HG03095 (cell line): ENCODE measurements at regions not wholly inside any gene's neighbourhood (a gene's known extent, or its start where the extent isn't known, plus 50 kb on each side); places are given as distances from the start of the nearest gene placed in this dataset.
"Not testable (repeated sequence)": the region's sequence is repeated elsewhere in the genome, so short reads cannot be mapped to it uniquely, and the experiment has no call there.

Experiments used
- ATAC-seq: cut with Tn5 transposase; IDR thresholded peaks from one replicate; pipeline ENCODE4 v1.9.1; 2021; ENCODE audit warnings: moderate library complexity; ENCODE audit not compliant: unreplicated experiment

DNA sequence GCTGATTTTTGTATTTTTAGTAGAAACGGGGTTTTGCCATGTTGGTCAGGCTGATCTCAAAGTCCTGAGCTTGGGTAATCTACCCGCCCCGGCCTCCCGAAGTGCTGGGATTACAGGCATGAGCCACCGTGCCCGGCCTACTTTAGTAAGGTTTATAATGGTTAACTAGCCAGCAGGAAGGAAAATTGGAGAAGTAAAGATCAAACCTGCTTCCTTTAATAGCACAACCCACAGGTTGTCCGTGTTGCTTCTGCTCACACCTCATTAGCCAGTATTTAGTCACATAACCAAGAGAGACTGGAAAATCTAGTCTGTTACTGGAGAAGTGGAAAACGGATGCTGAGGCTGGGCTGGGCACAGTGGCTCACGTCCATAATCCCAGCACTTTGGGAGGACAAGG lies 51.9 kb upstream of the TBL1XR1 start:
- ATAC-seq, result no peak

- no peak for ATAC-seq
Measured at GRCh38 chr3:177250151-177250550, 52.9 kb upstream of the TBL1XR1 start.

- no peak for ATAC-seq
Measured at GRCh38 chr3:177251755-177252154, 54.5 kb upstream of the TBL1XR1 start.

DNA sequence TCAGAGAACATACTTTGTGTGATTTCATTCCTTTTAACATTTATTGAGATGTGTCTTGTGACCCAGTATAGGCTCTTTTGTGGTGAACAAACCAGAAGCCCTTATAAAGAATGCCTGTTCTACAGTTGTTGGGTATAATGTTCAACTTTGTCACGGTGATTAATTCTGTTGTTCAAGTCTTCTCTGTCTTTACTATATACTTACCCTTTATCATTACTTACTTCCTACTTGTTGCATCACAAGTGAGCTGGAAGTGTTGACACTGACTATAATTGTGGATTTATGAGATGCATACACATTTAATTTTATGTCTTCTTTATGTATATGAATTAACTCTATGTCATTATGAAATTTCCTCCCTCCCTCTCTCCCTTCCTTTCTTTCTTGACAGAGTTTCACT lies 59.7 kb upstream of the TBL1XR1 start:
- ATAC-seq, result no peak

DNA sequence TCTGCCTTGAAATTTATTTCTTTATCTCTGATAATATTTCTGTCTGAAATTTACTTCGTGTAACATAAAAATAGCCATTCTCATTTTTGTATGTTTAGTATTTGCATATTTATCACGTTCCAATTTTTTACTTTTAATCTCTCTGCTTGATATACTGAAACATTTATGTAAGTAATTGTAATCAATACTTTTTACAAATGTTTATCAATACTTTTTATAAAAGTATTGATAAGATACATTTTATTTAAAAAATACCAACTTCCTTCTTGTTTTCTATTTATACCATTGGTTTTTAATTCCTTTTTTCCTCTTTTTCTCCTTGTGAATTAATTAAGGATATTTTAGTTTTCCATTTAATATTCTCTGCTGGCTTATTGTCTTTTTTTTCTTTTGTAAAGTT lies 60.3 kb upstream of the TBL1XR1 start:
- no peak for ATAC-seq

DNA sequence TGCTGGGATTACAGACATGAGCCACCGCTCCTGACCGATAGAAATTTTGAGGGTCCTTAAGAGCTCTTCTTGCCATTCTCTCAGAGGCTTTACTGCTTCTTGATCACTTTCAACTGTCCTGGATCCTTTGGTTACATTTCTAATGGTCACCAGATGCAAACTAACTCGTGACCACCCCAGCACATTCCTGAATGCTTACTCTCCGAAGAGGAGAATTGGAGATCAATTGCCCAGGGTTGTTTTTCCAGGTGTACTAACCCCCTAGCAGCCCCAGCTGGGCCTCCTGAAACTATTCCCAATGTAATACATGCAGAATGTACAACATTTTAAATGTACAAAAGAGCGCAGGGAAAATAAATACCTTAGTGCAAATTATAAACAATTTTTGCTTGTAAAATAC lies 65.1 kb upstream of the TBL1XR1 start:
- ATAC-seq, result no peak

- peak; percentile 60 for ATAC-seq
Measured at GRCh38 chr3:177263615-177264368, 66.5 kb upstream of the TBL1XR1 start.

GRCh38 chr3:177271811-177272501 lies 74.7 kb upstream of the TBL1XR1 start:
- not testable (repeated sequence) for ATAC-seq

DNA sequence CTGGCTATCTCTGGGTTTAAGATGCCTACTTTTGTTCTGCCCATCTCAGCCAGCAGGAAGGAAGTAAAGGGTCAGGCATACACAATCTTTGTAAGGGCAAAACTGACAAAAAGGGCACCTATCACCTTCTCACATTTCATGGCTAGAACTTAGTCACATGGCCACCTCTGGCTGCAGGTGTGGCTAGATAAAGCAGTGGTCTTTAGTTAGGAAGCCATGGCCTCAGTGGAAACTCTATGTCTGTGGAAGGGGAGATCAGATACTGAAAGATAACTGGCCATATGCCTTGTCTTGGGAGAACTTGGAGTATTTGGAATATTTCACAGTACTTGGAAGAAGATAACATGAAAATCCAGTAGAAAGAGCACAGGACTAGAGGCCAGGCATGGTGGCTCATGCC lies 80.7 kb upstream of the TBL1XR1 start:
- no peak for ATAC-seq

- ATAC-seq, result no peak
Measured at GRCh38 chr3:177279118-177279815, 82.0 kb upstream of the TBL1XR1 start.

- ATAC-seq, result no peak
Measured at GRCh38 chr3:177281292-177282118, 84.2 kb upstream of the TBL1XR1 start.

DNA sequence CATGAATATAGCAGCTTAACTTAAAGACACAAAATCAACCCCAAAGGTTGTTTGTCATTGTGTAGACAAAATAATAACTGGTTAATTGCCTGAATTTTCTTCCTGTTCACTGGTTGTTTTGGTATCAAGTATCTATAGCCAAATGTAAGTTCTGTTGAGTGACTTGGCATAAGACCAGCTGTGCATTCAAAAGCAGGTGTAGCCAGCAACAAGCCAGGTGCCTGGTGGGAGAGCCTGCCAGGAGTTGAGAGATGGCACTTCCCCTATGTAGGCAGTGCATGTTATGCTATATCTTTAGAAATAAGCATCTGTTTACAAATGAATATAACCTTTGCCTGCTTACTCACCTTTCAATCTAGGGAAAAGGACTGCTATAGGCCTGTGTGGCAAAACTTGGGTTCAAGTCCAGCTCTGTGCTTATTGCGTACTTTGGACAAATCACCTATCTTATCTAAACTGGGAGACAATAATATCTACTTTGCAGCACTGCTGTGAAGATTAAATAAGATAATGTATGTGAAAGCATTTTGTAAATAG lies 84.9 kb upstream of the TBL1XR1 start:
- no peak for ATAC-seq

DNA sequence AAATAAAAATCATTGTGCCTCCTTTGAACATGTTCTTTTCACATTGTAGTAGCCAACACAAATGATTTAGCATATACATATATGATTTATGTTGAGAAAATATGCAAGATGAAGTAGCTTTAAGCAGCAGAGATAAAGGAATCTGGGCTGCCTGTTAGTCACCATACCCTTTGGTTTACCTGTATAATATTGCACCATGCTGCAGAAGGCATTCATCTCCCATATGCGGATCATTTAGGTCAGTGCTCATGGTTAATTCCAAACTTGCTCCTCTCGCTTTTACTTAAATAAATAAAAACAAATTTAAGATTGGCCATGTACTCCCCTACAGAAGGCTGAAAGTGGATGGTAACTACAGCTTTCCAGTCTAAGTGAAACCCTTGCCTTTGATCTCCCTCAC lies 86.7 kb upstream of the TBL1XR1 start:
- ATAC-seq, result no peak

- no peak for ATAC-seq
Measured at GRCh38 chr3:177284383-177284881, 87.2 kb upstream of the TBL1XR1 start.

DNA sequence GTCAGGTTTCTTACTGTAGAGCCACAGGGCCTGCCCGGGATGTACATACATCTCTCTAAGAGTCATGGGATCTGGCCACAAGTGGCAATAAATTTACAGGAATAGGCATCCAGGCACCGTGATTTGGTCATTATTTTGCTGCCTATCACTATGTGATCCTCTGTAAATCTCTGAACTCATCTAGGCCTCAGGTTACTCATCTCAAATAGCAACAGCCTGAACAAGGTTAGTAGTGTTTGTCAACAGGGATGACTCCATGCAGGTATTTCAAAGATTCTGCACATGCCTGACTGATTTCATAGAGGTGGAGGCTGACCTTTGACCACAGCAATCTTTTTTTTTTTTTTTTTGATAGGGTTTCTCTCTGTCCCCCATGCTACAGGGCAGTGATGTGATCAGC lies 88.8 kb upstream of the TBL1XR1 start:
- ATAC-seq, result no peak

DNA sequence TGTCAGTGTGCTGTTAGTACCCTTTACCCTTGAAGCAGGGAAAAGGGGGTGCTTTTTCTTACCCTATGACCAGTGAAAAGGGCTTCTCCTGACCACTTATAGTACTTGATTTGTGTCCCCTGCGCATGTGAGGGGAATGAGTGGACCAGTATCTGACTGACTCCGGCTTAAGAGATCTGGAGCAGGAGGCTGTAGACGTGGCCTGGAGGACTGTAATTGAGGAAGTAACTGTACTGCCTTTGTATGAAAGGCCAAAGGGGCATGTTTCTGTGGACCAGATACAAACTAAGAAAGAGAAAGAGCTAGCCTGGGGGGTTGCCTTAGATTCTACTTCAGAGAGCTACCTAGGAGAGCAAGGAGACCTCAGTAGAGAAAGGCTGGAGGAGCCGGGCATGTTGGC lies 89.9 kb upstream of the TBL1XR1 start:
- ATAC-seq, result no peak

DNA sequence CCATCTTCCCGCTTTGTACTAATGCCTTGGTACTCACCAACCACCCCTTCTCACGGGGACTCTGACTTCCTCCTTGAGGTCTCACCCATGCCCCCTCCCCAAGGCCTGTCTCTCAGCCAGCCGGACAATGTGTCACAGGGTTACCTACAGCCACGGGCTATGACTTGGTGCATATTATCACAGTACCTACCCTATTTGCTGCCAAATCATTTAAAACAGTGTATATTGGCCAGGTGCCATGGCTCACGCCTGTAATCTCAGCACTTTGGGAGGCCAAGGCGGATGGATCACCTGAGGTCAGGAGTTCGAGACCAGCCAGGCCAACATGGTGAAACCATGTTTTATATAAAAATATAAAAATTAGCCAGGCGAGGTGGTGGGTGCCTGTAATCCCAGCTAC lies 93.4 kb upstream of the TBL1XR1 start:
- ATAC-seq, result no peak

DNA sequence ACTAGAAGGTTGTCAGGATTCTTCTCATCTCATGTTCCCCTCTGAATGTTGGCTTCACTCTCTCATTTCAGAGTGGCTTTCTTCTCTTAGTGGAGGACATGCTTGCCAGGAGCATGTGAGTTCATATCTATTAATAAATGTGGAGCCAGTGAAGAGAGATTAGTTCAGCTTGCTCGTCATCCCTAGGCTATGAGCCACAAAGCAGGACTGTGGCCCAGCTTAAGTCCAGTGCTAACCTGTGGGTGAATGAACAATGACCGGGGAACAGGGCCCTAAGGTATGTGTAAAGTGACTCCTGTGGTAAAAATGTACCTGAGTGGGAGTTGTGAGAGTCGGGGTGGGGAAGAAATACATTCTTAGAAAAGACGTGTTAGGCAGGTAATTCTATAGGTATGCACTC lies 96.9 kb upstream of the TBL1XR1 start:
- no peak for ATAC-seq

- ATAC-seq, result no peak
Measured at GRCh38 chr3:177295116-177295515, 97.8 kb upstream of the TBL1XR1 start.

- ATAC-seq, result no peak
Measured at GRCh38 chr3:177299250-177299649, 102.0 kb upstream of the TBL1XR1 start.
